ENCODE measurements at regions not wholly inside any gene's neighbourhood (a gene's known extent, or its start where the extent isn't known, plus 50 kb on each side); places are given as distances from the start of the nearest gene placed in this dataset.

- TF ChIP-seq CTCF (IDR thresholded peaks at IDR 0.05; ENCODE audit: extremely low read depth in 1 of 2, insufficient read depth in 1 of 2, low read depth in 1 of 2, low read length in 2 of 2) (no peak), FOS (IDR thresholded peaks at IDR 0.05; ENCODE audit: borderline replicate concordance, insufficient read depth, low read length) (peak; percentile 49), JUN (IDR thresholded peaks at IDR 0.05; ENCODE audit: borderline replicate concordance, insufficient read depth, insufficient read length, low read depth) (peak; percentile 83), MAX (IDR thresholded peaks at IDR 0.05; ENCODE audit: insufficient read depth, insufficient read length) (no peak), EZH2 (IDR thresholded peaks at IDR 0.05; ENCODE audit: borderline replicate concordance, low read depth, low read length, severe bottlenecking) (no peak)
- Histone ChIP-seq H3K27me3 (ENCODE audit: control insufficient read depth in 2 of 2, insufficient read depth in 2 of 2, low read length in 2 of 2) (no peaks in the 10 kb centered on the region), H3K4me3 (replicated peaks in 1 of 3; ENCODE audit: insufficient read depth in 1 of 3, low read depth in 1 of 3, low read length in 3 of 3) (no peak overlapping the region), H3K79me2 (ENCODE audit: control insufficient read depth, insufficient read depth, low read length) (no peaks in the 10 kb centered on the region), H3K9ac (replicated peaks; ENCODE audit: extremely low read depth, insufficient read depth, low read length) (no peak overlapping the region), H3K27ac (ENCODE audit: insufficient read depth, low read depth, low read length) (peak overlapping the region; percentile 20), H3K9me3 (replicated peaks; ENCODE audit: control insufficient read depth, insufficient read depth, low read length) (no peaks in the 10 kb centered on the region), H2AFZ (ENCODE audit: low read depth, low read length) (no peak overlapping the region), H4K20me1 (replicated peaks; ENCODE audit: control insufficient read depth, extremely low read depth, insufficient read depth, low read length) (no peaks in the 10 kb centered on the region), H3K4me2 (ENCODE audit: insufficient read depth, low read length) (no peak overlapping the region), H3K36me3 (ENCODE audit: control insufficient read depth in 2 of 2, extremely low read depth in 1 of 2, insufficient read depth in 2 of 2, low read length in 2 of 2) (no peaks in the 10 kb centered on the region), H3K9me1 (replicated peaks; ENCODE audit: control insufficient read depth, extremely low read depth, insufficient read depth, low read length) (no peaks in the 10 kb centered on the region), H3K4me1 (ENCODE audit: control insufficient read depth, extremely low read depth, insufficient read depth, low read length) (peaks cover 8% of the 10 kb centered on the region)
- FAIRE-seq = peak; percentile 69
- POLR2A ChIA-PET = no interaction called here
- DNase-seq (ENCODE audit: low read depth, low spot score) = peak; percentile 85
- no TSS peak for BruUV-seq (replicated peaks)
- dilution Hi-C loops (cut with MboI; ENCODE audit: extremely low pct_ligation_motif_present, low sequenced_read_pairs) (no loop called here), intact Hi-C loops (cut with micrococcal nuclease) (loop anchor here (5.0 kb wide), 1 partner anchor 41 kb away; no protein-coding TSS in a partner anchor)
- CTCF ChIA-PET = no interaction called here
Measured at GRCh38 chr9:81771571-81771970, 82.2 kb upstream of the TLE1 start.

GRCh38 chr9:81772144-81772543, 82.8 kb upstream of the TLE1 start:
- no TSS peak for BruUV-seq (replicated peaks)
- H2AFZ ChIP-seq (ENCODE audit: low read depth, low read length) = no peak overlapping the region
- H4K20me1 ChIP-seq (replicated peaks; ENCODE audit: control insufficient read depth, extremely low read depth, insufficient read depth, low read length) = no peaks in the 10 kb centered on the region
- no peaks in the 10 kb centered on the region for H3K9me3 ChIP-seq (replicated peaks; ENCODE audit: control insufficient read depth, insufficient read depth, low read length)
- no peak for FAIRE-seq
- no peak for TF ChIP-seq POLR2AphosphoS5 (IDR thresholded peaks at IDR 0.05; ENCODE audit: insufficient read depth, low read depth, low read length)
- no peak overlapping the region for H3K4me2 ChIP-seq (ENCODE audit: insufficient read depth, low read length)
- H3K4me1 ChIP-seq (ENCODE audit: control insufficient read depth, extremely low read depth, insufficient read depth, low read length) = peaks cover 8% of the 10 kb centered on the region
- H3K9me1 ChIP-seq (replicated peaks; ENCODE audit: control insufficient read depth, extremely low read depth, insufficient read depth, low read length) = no peaks in the 10 kb centered on the region
- ChIA-PET POLR2A (no interaction called here), CTCF (no interaction called here)
- peak overlapping the region; percentile 20 for H3K27ac ChIP-seq (ENCODE audit: insufficient read depth, low read depth, low read length)
- H3K4me3 ChIP-seq (replicated peaks in 1 of 3; ENCODE audit: insufficient read depth in 1 of 3, low read depth in 1 of 3, low read length in 3 of 3) = no peak overlapping the region
- dilution Hi-C loops (cut with MboI; ENCODE audit: extremely low pct_ligation_motif_present, low sequenced_read_pairs) = no loop called here
- H3K79me2 ChIP-seq (ENCODE audit: control insufficient read depth, insufficient read depth, low read length) = no peaks in the 10 kb centered on the region
- intact Hi-C loops (cut with micrococcal nuclease) = loop anchor here (5.0 kb wide), 1 partner anchor 40 kb away; no protein-coding TSS in a partner anchor
- DNase-seq (ENCODE audit: low read depth, low spot score) = peak; percentile 18
- H3K9ac ChIP-seq (replicated peaks; ENCODE audit: extremely low read depth, insufficient read depth, low read length) = no peak overlapping the region
- H3K27me3 ChIP-seq (ENCODE audit: control insufficient read depth in 2 of 2, insufficient read depth in 2 of 2, low read length in 2 of 2) = no peaks in the 10 kb centered on the region
- no peaks in the 10 kb centered on the region for H3K36me3 ChIP-seq (ENCODE audit: control insufficient read depth in 2 of 2, extremely low read depth in 1 of 2, insufficient read depth in 2 of 2, low read length in 2 of 2)

Measured in endothelial cell of umbilical vein (primary cell).